WTC11 (cell line): ENCODE measurements at regions not wholly inside any gene's neighbourhood (a gene's known extent, or its start where the extent isn't known, plus 50 kb on each side); places are given as distances from the start of the nearest gene placed in this dataset.

ENCODE experiments used
- ATF3 ChIP-seq: sonication (generic); formaldehyde crosslinking; conservative IDR thresholded peaks from 2 replicates; pipeline ENCODE4 v1.8.1; 2022; ENCODE audit warnings: mild to moderate bottlenecking, missing genetic modification reagents
- CTCF ChIP-seq: fragments of 200-600 bp; IDR thresholded peaks from 2 replicates; pipeline ENCODE4 v1.8.0; 2022; ENCODE audit warnings: antibody characterized with exemption
- TEAD4 ChIP-seq: sonication (generic); formaldehyde crosslinking; IDR thresholded peaks from 2 replicates; pipeline ENCODE4 v1.8.0; 2022; ENCODE audit warnings: mild to moderate bottlenecking, missing genetic modification reagents

GRCh38 chr10:63765126-63765525 lies 243.9 kb downstream of the REEP3 start:
- TF ChIP-seq ATF3 (CRISPR knock-in tag) (no peak), TEAD4 (no peak), CTCF (no peak)
